OCI-LY1 (cell line): ENCODE measurements at regions not wholly inside any gene's neighbourhood (a gene's known extent, or its start where the extent isn't known, plus 50 kb on each side); places are given as distances from the start of the nearest gene placed in this dataset.

Experiments used
- H2AFZ ChIP-seq: fragments of 200-600 bp; sonication (generic), shearing (Covaris generic); 2 replicates; pipeline ENCODE4 v1.6.0; 2014; ENCODE audit warnings: antibody characterized with exemption, mild to moderate bottlenecking, low read length
- H3F3A ChIP-seq: fragments of 200-600 bp; sonication (generic), shearing (Covaris generic); 2 replicates; pipeline ENCODE4 v1.6.0; 2014; ENCODE audit warnings: mild to moderate bottlenecking, antibody characterized with exemption, low read length, moderate library complexity; ENCODE audit not compliant: insufficient read depth
- H3K27ac ChIP-seq: fragments of 200-600 bp; sonication (generic); 2 replicates; pipeline ENCODE4 v1.5.1; 2014; ENCODE audit warnings: low read length, mixed run types, mild to moderate bottlenecking, low read depth; ENCODE audit not compliant: poor library complexity, severe bottlenecking
- H3K27me3 ChIP-seq: fragments of 200-600 bp; sonication (generic); 2 replicates; pipeline ENCODE4 v1.6.0; 2014; ENCODE audit warnings: antibody characterized with exemption, mild to moderate bottlenecking, low read length, moderate library complexity; ENCODE audit not compliant: insufficient read depth
- H3K36me3 ChIP-seq: fragments of 200-600 bp; sonication (generic); 2 replicates; pipeline ENCODE4 v1.6.1; 2014; ENCODE audit warnings: mild to moderate bottlenecking, antibody characterized with exemption, low read length, moderate library complexity, mixed read lengths; ENCODE audit not compliant: insufficient read depth
- H3K4me1 ChIP-seq: fragments of 200-600 bp; sonication (generic); 2 replicates; pipeline ENCODE4 v1.5.1; 2014; ENCODE audit warnings: mild to moderate bottlenecking, low read length, moderate library complexity; ENCODE audit not compliant: insufficient read depth, severe bottlenecking
- H3K4me2 ChIP-seq: fragments of 200-600 bp; sonication (generic), shearing (Covaris generic); 2 replicates; pipeline ENCODE4 v1.6.1; 2014; ENCODE audit warnings: low read length
- H3K4me3 ChIP-seq: fragments of 200-600 bp; sonication (generic); 2 replicates; pipeline ENCODE4 v1.5.1; 2014; ENCODE audit warnings: low read length, low read depth, mild to moderate bottlenecking, mixed read lengths; ENCODE audit not compliant: poor library complexity, severe bottlenecking
- H3K79me2 ChIP-seq: fragments of 200-600 bp; shearing (Covaris generic); 2 replicates; pipeline ENCODE4 v1.6.1; 2016; ENCODE audit warnings: mixed run types, low read length, mixed read lengths; ENCODE audit not compliant: insufficient read depth
- H3K9ac ChIP-seq: fragments of 200-600 bp; sonication (generic), shearing (Covaris generic); 2 replicates; pipeline ENCODE4 v1.6.1; 2014; ENCODE audit warnings: mild to moderate bottlenecking, low read length, mixed read lengths
- H3K9me2 ChIP-seq: fragments of 200-600 bp; sonication (generic), shearing (Covaris generic); 2 replicates; pipeline ENCODE4 v1.6.1; 2014; ENCODE audit warnings: low read depth, mild to moderate bottlenecking, low read length, mixed read lengths
- H3K9me3 ChIP-seq: fragments of 200-600 bp; shearing (Covaris generic); 2 replicates; pipeline ENCODE4 v1.6.1; 2014; ENCODE audit warnings: low read length, mixed read lengths
- H4K20me1 ChIP-seq: fragments of 200-600 bp; sonication (generic), shearing (Covaris generic); 2 replicates; pipeline ENCODE4 v1.6.0; 2016; ENCODE audit warnings: mild to moderate bottlenecking, low read length; ENCODE audit not compliant: insufficient read depth
- EZH2 ChIP-seq: fragments of 200-600 bp; sonication (generic), shearing (Covaris generic); IDR thresholded peaks from 2 replicates; pipeline ENCODE4 v1.8.0; 2017; ENCODE audit warnings: borderline replicate concordance, mixed run types, mild to moderate bottlenecking, antibody characterized with exemption, low read length, moderate library complexity, mixed read lengths
- TF ChIP-seq, protein P1 (sequence below): fragments of 200-600 bp; sonication (generic), shearing (Covaris generic); IDR thresholded peaks from 2 replicates; pipeline ENCODE4 v1.5.1; 2017; ENCODE audit warnings: mild to moderate bottlenecking, antibody characterized with exemption, low read length, moderate library complexity, mixed read lengths

DNA sequence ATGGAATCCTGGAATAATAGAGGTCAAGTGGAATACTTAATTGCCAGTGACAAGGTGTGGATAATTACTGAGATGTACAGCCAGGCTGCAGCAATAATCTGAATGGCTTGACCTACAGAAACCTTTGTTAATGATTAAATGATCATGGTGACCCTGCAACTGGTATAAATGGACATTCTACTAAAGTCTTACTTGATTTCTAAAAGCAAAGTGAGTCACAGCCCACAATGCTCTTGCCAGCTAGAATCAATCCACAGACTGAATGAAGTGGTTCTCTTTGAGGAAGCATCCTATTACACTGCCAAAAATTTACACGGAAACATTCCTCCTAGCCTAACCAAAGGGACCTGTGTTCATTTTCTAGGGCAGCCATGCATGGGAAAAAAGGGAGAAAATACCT is 518.5 kb downstream of the SOX5 start:
- no peaks in the 10 kb centered on the region for H3K9me3 ChIP-seq
- H3F3A ChIP-seq: no peaks in the 10 kb centered on the region
- no peaks in the 10 kb centered on the region for H3K27me3 ChIP-seq
- no peak overlapping the region for H2AFZ ChIP-seq
- H3K36me3 ChIP-seq: no peaks in the 10 kb centered on the region
- H3K79me2 ChIP-seq: no peaks in the 10 kb centered on the region
- H3K9ac ChIP-seq: no peak overlapping the region
- H3K4me3 ChIP-seq: no peak overlapping the region
- H3K27ac ChIP-seq: no peak overlapping the region
- H3K4me2 ChIP-seq: no peak overlapping the region
- H3K4me1 ChIP-seq: no peaks in the 10 kb centered on the region
- H4K20me1 ChIP-seq: no peaks in the 10 kb centered on the region
- no peak for TF ChIP-seq EZH2
- TF ChIP-seq, protein P1, sequence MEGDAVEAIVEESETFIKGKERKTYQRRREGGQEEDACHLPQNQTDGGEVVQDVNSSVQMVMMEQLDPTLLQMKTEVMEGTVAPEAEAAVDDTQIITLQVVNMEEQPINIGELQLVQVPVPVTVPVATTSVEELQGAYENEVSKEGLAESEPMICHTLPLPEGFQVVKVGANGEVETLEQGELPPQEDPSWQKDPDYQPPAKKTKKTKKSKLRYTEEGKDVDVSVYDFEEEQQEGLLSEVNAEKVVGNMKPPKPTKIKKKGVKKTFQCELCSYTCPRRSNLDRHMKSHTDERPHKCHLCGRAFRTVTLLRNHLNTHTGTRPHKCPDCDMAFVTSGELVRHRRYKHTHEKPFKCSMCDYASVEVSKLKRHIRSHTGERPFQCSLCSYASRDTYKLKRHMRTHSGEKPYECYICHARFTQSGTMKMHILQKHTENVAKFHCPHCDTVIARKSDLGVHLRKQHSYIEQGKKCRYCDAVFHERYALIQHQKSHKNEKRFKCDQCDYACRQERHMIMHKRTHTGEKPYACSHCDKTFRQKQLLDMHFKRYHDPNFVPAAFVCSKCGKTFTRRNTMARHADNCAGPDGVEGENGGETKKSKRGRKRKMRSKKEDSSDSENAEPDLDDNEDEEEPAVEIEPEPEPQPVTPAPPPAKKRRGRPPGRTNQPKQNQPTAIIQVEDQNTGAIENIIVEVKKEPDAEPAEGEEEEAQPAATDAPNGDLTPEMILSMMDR: no peak
- H3K9me2 ChIP-seq: no peaks in the 10 kb centered on the region

GRCh38 chr12:23433121-23433520 is 516.3 kb downstream of the SOX5 start:
- Histone ChIP-seq H4K20me1 (no peaks in the 10 kb centered on the region), H3K4me1 (no peaks in the 10 kb centered on the region), H3K27ac (no peak overlapping the region), H3K4me3 (no peak overlapping the region), H3K4me2 (no peak overlapping the region), H3K27me3 (no peaks in the 10 kb centered on the region), H3K9me2 (no peaks in the 10 kb centered on the region), H3K79me2 (no peaks in the 10 kb centered on the region), H3K36me3 (no peaks in the 10 kb centered on the region), H2AFZ (no peak overlapping the region), H3F3A (no peaks in the 10 kb centered on the region), H3K9me3 (no peaks in the 10 kb centered on the region), H3K9ac (no peak overlapping the region)
- no peak for TF ChIP-seq EZH2
- TF ChIP-seq, protein P1: no peak

GRCh38 chr12:23434154-23434553 is 515.3 kb downstream of the SOX5 start:
- Histone ChIP-seq H4K20me1 (no peaks in the 10 kb centered on the region), H3K36me3 (no peaks in the 10 kb centered on the region), H3K27me3 (no peaks in the 10 kb centered on the region), H3K9ac (no peak overlapping the region), H3K4me3 (no peak overlapping the region), H2AFZ (no peak overlapping the region), H3K9me2 (no peaks in the 10 kb centered on the region), H3K4me2 (no peak overlapping the region), H3K79me2 (no peaks in the 10 kb centered on the region), H3K27ac (no peak overlapping the region), H3K4me1 (no peaks in the 10 kb centered on the region), H3F3A (no peaks in the 10 kb centered on the region), H3K9me3 (no peaks in the 10 kb centered on the region)
- TF ChIP-seq EZH2: no peak
- TF ChIP-seq, protein P1: no peak
